NCI-H446 treated with DMSO at 0.1 percent for 48 hours (cell line): ENCODE measurements at regions not wholly inside any gene's neighbourhood (a gene's known extent, or its start where the extent isn't known, plus 50 kb on each side); places are given as distances from the start of the nearest gene placed in this dataset.

Experiments used
- DNase-seq: peaks from one replicate; lab custom pipeline; 2025; lab: John Stamatoyannopoulos, UW

GRCh38 chr2:16890081-16890480 is 224.4 kb upstream of the CYRIA start:
- no peak for DNase-seq

DNA sequence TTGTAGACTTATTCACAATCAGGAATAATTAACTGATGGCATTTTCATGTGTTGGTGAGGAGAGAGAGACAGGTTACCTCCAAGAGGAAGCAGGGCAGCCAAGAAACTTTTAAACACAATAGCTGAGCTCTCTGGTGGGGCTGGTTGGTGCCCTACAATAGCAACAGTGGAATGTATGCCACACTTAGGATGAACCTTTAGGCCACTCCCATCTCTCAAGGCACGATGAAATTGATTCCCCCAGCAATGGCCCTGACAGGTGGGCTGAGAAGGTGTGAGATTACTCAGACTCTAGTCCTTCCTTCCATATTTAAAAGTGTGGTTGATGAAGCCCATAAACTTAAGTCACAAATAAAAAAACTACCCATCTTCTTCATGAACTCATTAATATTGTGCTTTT is 219.4 kb upstream of the CYRIA start:
- no peak for DNase-seq

- peak; percentile 66 for DNase-seq
Observed at GRCh38 chr2:16882706-16883105, 217.1 kb upstream of the CYRIA start.

- no peak for DNase-seq
Observed at GRCh38 chr2:16881122-16881521, 215.5 kb upstream of the CYRIA start.

DNA sequence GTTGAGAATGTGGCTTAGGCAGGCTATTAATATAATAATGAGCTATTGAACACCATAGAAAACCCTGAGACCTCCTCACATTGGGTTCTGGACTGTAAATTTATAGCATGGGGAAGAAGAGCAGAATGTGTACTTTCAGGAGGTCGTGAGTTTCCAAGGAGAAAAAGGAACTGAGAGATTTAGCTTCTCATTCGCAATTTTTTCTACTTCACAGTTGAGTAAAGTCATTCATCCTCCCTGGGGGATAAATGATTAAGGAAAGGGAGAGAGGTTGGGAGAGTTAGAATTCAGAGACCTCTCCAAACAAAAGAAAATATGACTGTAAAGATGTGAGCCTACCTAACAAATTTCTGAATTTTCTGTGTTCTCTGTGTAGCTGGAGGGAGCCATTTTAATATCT is 205.8 kb upstream of the CYRIA start:
- DNase-seq: no peak

DNA sequence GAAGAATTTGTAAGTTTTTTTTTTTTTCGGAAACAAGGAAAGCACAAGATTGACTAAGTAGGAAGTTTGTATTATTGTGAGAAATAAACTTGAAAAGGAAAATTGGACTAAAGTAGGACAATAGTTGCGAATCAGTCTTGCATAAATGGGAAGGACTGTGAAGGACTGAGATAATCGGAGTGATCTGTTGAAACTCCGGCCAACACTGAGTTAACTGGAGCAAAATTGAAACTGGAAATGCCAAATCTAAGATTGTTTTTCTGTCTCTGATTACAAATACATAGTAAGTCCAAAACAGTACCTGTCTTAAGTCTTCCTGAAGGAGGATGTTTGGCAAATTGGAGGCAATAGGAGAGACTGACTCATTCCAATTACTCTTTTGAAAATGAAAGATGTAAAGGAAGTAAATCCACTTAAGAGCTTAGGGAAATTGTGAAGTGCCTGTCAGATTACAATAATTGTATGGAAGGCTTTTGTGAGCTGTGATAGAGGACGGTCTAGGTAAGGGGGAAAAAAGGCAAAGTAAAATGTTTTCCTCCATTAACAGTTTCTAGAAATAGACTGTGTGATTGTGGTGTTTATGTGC is 204.9 kb upstream of the CYRIA start:
- DNase-seq: no peak

DNA sequence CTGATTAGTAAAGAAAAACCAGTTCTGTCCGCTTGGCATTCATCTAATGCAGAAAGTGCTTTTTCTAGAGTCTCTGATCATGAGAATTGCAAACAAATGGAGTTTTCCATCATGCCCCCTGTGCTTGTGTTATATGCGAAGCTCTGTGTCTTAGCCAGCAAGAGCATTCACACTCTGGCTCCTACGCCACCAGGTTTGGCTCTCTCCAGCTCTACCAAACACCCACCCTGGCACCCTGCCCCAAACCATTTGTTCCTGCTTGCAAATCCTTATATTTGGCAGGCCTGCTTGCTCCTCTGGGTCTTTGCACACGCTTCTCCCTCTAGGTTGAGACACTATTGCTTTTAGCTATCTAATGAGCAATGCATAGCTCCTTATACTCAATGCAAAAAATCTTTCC is 204.1 kb upstream of the CYRIA start:
- DNase-seq: peak; percentile 91

DNA sequence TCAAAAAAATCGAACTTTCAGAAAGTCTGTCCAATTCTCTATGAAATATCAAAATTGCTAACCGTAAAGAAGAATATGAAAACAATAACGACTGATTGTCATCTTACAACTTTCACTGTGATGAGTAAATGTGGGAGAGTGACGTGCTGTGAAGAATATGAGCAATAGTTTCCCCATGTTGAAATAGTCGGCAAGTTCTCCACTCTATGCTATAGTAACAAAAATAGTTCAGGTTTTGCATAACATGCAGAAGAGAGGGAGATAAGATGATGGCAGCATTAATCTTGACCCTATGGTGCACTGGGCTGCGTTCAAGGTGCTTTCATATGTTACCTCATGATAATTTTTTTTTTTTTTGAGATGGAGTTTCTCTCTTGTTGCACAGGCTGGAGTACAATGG is 196.8 kb upstream of the CYRIA start:
- DNase-seq: no peak

GRCh38 chr2:16861530-16861929 is 195.9 kb upstream of the CYRIA start:
- peak; percentile 53 for DNase-seq

- peak; percentile 56 for DNase-seq
Observed at GRCh38 chr2:16861111-16861510, 195.5 kb upstream of the CYRIA start.

GRCh38 chr2:16860627-16861026 is 195.0 kb upstream of the CYRIA start:
- no peak for DNase-seq

DNA sequence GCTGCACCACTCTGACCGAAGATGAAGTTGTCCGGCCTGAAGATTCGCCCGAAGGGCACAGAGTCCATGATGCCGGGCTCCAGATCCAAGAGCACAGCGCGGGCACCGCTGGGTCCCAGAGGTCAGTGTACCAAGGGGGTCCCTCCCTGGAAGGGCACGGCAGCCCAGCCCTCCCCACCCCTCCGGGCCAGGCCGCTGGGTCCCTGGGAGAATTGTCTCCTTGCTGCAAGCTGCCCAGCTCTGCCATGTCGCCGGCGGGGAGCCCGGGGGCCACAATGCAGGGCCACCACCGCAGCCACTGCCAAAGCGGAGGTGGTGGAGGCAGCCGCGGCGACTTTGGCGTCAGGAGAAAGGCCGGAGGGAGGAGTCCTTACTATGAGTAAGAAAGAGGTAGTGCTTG is 189.5 kb upstream of the CYRIA start:
- no peak for DNase-seq

DNA sequence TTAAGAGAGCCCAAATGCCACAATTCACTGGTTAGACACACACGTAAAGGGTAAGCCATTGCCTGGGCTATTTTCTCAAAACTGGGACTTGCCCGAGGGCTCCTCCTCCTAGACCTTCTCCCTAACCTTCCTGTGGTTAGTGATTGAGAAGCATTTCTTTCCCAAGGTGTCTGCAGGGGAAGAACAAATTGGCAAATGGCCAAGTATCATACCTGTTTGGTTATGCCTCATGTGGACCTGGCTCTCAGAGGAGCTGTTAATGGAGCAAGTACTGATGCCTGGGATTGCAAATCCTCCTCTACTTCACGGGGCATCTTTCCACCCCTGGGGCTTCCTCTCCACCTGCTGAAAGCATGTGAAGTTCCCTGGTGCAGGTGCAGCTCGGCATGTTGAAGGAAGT is 187.5 kb upstream of the CYRIA start:
- DNase-seq: no peak

- DNase-seq: no peak
Observed at GRCh38 chr2:16852651-16853050, 187.0 kb upstream of the CYRIA start.

- DNase-seq: peak; percentile 88
Observed at GRCh38 chr2:16851126-16851525, 185.5 kb upstream of the CYRIA start.

GRCh38 chr2:16840496-16841172 is 175.0 kb upstream of the CYRIA start:
- DNase-seq: no peak

- DNase-seq: no peak
Observed at GRCh38 chr2:16832910-16833309, 167.3 kb upstream of the CYRIA start.

- DNase-seq: no peak
Observed at GRCh38 chr2:16828828-16829160, 163.2 kb upstream of the CYRIA start.

DNA sequence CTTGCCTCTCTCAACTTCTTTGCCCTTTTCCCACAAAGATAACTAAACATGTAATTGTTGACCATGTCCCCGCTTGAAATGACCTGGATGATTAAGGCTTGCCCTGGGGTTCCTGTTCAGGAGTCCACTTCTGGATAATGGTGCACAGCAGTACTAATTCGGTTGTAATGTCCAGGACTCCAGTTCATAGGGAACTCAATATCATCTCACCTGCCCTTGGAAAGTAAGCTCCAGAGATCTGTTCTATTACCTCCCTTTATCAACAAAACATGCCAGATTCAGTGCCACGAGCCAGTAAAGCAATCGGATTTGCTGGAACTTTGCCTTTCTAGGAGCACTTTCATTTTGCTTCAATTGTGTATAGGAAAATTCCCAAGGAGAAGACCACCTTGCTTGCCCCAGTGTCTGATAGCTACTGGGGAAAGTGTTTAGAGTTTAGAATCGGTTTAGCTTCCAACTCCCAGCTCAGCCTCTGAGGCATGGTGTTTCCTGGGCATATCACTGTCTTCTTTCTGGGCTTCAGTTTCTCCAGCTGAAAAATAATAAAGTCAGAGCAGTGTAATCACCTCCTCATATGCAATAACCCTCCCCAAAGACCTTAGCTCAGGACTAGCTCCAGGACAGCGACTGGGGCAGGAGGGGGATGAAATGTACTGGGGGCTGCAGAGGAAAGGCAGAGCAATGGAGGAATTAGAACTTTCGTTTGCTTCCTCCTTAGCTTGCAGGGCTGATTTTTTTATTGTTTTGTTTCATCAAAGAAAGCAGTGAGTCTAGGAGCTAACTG is 162.6 kb upstream of the CYRIA start:
- DNase-seq: no peak

DNA sequence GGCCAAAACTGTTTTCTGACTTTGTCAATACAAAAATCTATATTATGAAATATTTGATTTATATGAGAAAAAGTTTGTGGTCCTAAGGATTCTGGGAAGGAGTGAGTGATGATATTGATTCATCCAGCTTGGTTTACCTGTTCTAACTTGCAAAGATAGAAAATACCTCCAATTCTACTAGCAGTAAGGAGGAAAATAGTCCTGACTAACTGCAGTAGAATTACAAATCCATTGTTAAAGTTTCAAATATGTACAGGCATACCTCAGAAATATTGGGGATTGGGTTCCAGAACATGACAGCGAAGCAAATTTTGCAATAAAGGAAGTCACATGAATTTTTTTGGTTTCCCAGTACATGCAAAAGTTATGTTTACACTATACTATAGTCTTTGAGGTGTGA is 158.8 kb upstream of the CYRIA start:
- no peak for DNase-seq

GRCh38 chr2:16821692-16822091 is 156.1 kb upstream of the CYRIA start:
- no peak for DNase-seq

- DNase-seq: no peak
Observed at GRCh38 chr2:16818203-16818556, 152.5 kb upstream of the CYRIA start.

DNA sequence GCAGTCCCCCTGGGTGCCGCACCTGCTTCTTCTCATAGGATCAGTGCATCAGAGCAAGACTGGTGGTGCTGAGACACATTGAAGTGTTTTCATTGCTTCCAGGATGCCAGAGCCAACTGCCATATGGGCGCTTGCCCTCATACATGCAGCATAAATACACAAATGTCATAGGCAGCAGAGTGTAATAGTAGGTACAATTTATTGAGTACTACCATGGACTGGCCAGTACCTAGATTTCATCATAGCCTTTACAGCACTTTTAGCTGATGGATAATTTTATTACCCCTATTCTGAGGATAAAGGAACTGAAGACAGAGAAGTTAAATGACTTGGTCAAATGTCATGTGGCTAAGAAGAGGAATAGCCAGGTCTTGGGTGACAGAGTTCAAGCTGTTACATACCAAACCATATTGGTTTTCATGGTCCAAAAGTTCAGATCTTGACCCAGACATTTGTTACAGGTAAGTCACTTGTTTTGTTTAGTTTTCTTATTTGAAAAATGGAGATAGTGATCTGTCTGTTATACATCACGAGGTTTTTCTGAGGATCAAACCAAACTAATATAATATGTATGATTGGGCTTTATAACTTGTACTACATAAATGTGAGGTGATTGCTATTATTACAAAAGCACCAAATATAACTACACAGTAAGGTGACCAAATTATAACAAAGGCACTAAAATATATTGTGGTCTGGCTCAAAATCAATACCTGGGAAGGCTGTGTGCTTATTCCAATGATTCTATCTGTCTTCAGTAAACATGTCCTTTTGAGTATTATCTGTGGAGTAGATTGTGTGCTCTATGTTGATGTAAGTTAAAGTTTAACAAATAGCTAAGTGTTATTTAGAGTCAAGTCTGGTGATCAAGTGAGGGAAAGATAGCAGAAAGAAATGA is 151.9 kb upstream of the CYRIA start:
- no peak for DNase-seq
